Panc1 (cell line): ENCODE measurements at regions not wholly inside any gene's neighbourhood (a gene's known extent, or its start where the extent isn't known, plus 50 kb on each side); places are given as distances from the start of the nearest gene placed in this dataset.

Experiments used
- ATAC-seq: fragments of 200-7000 bp; cut with Tn5 transposase; 2 replicates; pipeline ENCODE4 v1.9.1; 2020; ENCODE audit warnings: mild to moderate bottlenecking, moderate library complexity
- BruUV-seq: library from RNA; stranded (reverse); fragments of 400-500 nt; replicated peaks from 2 replicates; lab custom pipeline; 2021; lab: Mats Ljungman, UMichigan
- CTCF ChIA-PET: fragments of 300-600 bp; sonication (Branson Sonifier 250); formaldehyde crosslinking; loops from one replicate; lab custom pipeline; 2022; ENCODE audit warnings: antibody characterized with exemption; lab: Charles Lee
- POLR2A ChIA-PET: fragments of 300-600 bp; sonication (Branson Sonifier 250); formaldehyde crosslinking; loops from one replicate; lab custom pipeline; 2022; ENCODE audit warnings: antibody characterized with exemption; lab: Charles Lee
- DNase-seq: peaks from one replicate; pipeline ENCODE4 v3.0.0-alpha.2; 2010; ENCODE audit warnings: low read depth, low spot score
- H3K27ac ChIP-seq: 2 replicates; pipeline ENCODE4 v1.5.1; 2011; ENCODE audit warnings: mild to moderate bottlenecking, low read length, inconsistent platforms
- H3K27me3 ChIP-seq: fragments of 200-500 bp; sonication (Bioruptor generic); 2 replicates; pipeline ENCODE4 v1.6.0; 2014; ENCODE audit warnings: low read length, inconsistent platforms; ENCODE audit not compliant: control insufficient read depth, insufficient read depth
- H3K36me3 ChIP-seq: fragments of 200-500 bp; sonication (Bioruptor generic); 2 replicates; pipeline ENCODE4 v1.5.1; 2014; ENCODE audit warnings: inconsistent platforms, mild to moderate bottlenecking, low read length, moderate library complexity; ENCODE audit not compliant: control insufficient read depth, insufficient read depth
- H3K4me1 ChIP-seq: 2 replicates; pipeline ENCODE4 v1.5.1; 2011; ENCODE audit warnings: inconsistent platforms, mild to moderate bottlenecking, low read length, moderate library complexity; ENCODE audit not compliant: control insufficient read depth, insufficient read depth
- H3K4me3 ChIP-seq, 2 experiments: 2 replicates each; pipeline ENCODE4 v1.5.1; 2011 to 2012; ENCODE audit warnings: low read depth in 2 of 2, low read length in 2 of 2, mild to moderate bottlenecking in 2 of 2, inconsistent platforms in 1 of 2, moderate library complexity in 1 of 2
- H3K9me3 ChIP-seq: fragments of 200-500 bp; sonication (Bioruptor generic); 2 replicates; pipeline ENCODE4 v1.5.1; 2014; ENCODE audit warnings: low read depth, mild to moderate bottlenecking, inconsistent platforms, low read length, moderate library complexity; ENCODE audit not compliant: control insufficient read depth, insufficient read depth
- POLR2AphosphoS5 ChIP-seq: IDR thresholded peaks from 2 replicates; pipeline ENCODE4 v1.6.1; 2012; ENCODE audit warnings: mild to moderate bottlenecking, low read depth, low read length, moderate library complexity
- SIN3A ChIP-seq: IDR thresholded peaks from 2 replicates; pipeline ENCODE4 v1.6.1; 2012; ENCODE audit warnings: low read depth, mild to moderate bottlenecking, low read length, moderate library complexity, borderline replicate concordance; ENCODE audit not compliant: insufficient read depth
- TCF7L2 ChIP-seq: IDR thresholded peaks from 2 replicates; pipeline ENCODE4 v1.6.1; 2011; ENCODE audit warnings: mild to moderate bottlenecking, low read depth, low read length, inconsistent platforms
- in situ Hi-C: cut with HindIII; loops from 2 replicates; pipeline ENCODE4 v1.10.0; 2016; ENCODE audit warnings: low sequenced_read_pairs, low pct_unique_long_range_greater_than_20kb
- intact Hi-C: fragments of 100-400 bp; cut with micrococcal nuclease; formaldehyde crosslinking; loops from one replicate; pipeline ENCODE4 v1.10.0; 2022; ENCODE audit not compliant: unreplicated experiment
- TF ChIP-seq, protein P1 (sequence below): fragments of 450-650 bp; IDR thresholded peaks from 2 replicates; pipeline ENCODE4 v1.5.1; 2017; ENCODE audit warnings: mild to moderate bottlenecking
- TF ChIP-seq, protein P2 (sequence below), 2 experiments: IDR thresholded peaks; 2 replicates each; pipeline ENCODE4 v1.6.1; 2011 to 2012; ENCODE audit warnings: low read depth in 2 of 2, control low read depth in 1 of 2, low read length in 1 of 2, mild to moderate bottlenecking in 1 of 2, moderate library complexity in 1 of 2; ENCODE audit not compliant: insufficient read depth in 1 of 2

- intact Hi-C loops (no loop called here), in situ Hi-C loops (no loop called here)
- Histone ChIP-seq H3K4me1 (no peaks in the 10 kb centered on the region), H3K9me3 (no peaks in the 10 kb centered on the region), H3K27me3 (no peaks in the 10 kb centered on the region), H3K36me3 (no peaks in the 10 kb centered on the region), H3K4me3 (no peak overlapping the region), H3K27ac (no peak overlapping the region)
- DNase-seq (no peak), ATAC-seq (no peak)
- ChIA-PET POLR2A (no interaction called here), CTCF (no interaction called here)
- BruUV-seq = no TSS peak
- TF ChIP-seq, protein P1, sequence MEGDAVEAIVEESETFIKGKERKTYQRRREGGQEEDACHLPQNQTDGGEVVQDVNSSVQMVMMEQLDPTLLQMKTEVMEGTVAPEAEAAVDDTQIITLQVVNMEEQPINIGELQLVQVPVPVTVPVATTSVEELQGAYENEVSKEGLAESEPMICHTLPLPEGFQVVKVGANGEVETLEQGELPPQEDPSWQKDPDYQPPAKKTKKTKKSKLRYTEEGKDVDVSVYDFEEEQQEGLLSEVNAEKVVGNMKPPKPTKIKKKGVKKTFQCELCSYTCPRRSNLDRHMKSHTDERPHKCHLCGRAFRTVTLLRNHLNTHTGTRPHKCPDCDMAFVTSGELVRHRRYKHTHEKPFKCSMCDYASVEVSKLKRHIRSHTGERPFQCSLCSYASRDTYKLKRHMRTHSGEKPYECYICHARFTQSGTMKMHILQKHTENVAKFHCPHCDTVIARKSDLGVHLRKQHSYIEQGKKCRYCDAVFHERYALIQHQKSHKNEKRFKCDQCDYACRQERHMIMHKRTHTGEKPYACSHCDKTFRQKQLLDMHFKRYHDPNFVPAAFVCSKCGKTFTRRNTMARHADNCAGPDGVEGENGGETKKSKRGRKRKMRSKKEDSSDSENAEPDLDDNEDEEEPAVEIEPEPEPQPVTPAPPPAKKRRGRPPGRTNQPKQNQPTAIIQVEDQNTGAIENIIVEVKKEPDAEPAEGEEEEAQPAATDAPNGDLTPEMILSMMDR = no peak
- TF ChIP-seq SIN3A (no peak), POLR2AphosphoS5 (no peak), TCF7L2 (no peak)
- TF ChIP-seq, protein P2, sequence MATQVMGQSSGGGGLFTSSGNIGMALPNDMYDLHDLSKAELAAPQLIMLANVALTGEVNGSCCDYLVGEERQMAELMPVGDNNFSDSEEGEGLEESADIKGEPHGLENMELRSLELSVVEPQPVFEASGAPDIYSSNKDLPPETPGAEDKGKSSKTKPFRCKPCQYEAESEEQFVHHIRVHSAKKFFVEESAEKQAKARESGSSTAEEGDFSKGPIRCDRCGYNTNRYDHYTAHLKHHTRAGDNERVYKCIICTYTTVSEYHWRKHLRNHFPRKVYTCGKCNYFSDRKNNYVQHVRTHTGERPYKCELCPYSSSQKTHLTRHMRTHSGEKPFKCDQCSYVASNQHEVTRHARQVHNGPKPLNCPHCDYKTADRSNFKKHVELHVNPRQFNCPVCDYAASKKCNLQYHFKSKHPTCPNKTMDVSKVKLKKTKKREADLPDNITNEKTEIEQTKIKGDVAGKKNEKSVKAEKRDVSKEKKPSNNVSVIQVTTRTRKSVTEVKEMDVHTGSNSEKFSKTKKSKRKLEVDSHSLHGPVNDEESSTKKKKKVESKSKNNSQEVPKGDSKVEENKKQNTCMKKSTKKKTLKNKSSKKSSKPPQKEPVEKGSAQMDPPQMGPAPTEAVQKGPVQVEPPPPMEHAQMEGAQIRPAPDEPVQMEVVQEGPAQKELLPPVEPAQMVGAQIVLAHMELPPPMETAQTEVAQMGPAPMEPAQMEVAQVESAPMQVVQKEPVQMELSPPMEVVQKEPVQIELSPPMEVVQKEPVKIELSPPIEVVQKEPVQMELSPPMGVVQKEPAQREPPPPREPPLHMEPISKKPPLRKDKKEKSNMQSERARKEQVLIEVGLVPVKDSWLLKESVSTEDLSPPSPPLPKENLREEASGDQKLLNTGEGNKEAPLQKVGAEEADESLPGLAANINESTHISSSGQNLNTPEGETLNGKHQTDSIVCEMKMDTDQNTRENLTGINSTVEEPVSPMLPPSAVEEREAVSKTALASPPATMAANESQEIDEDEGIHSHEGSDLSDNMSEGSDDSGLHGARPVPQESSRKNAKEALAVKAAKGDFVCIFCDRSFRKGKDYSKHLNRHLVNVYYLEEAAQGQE (IDR thresholded peaks at IDR 0.05; ENCODE audit: insufficient read depth in 1 of 2, low read depth in 2 of 2, low read length in 1 of 2) = no peak
Observed at GRCh38 chr20:58150772-58151171, 77.7 kb downstream of the ANKRD60 start.

DNA sequence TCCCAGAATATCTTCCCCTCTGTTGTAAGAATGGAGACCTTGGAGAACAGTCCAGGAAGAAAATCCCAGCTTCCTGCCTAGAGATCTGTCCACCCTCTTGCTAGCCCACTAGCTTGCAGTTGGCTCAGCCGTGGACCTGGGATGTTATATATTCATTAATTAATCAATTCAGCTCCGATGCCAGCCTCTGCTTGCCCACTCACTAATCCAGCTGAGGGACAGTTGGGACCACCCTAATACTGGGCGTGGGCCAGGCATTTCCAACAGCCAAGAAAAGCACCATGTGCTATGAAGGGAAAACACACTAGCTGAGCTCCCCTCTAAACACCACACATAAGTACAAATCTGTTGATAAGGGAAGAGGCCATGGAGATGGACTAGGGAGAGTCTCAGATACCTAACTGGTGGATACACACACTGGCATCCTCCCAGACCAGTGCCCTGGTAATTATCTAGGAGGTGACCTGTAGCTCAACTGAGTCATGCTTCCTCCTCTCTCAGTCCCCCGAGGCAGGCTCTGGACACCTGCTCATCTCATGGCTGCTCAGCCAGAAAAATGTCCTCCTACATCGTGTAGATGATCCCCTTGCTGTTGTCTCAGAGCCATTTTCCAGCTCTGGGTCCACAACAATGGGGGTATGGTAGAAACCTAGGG, 78.9 kb downstream of the ANKRD60 start:
- Histone ChIP-seq H3K4me3 (no peak overlapping the region), H3K27ac (no peak overlapping the region), H3K27me3 (no peaks in the 10 kb centered on the region), H3K9me3 (no peaks in the 10 kb centered on the region), H3K36me3 (no peaks in the 10 kb centered on the region), H3K4me1 (no peaks in the 10 kb centered on the region)
- intact Hi-C loops = no loop called here
- ATAC-seq (no peak), DNase-seq (no peak)
- CTCF ChIA-PET = no interaction called here
- POLR2A ChIA-PET = no interaction called here
- in situ Hi-C loops = no loop called here
- TF ChIP-seq POLR2AphosphoS5 = no peak
- TF ChIP-seq, protein P1 = no peak
- no peak for TF ChIP-seq SIN3A
- no peak for TF ChIP-seq TCF7L2
- TF ChIP-seq, protein P2 (IDR thresholded peaks at IDR 0.05; ENCODE audit: insufficient read depth in 1 of 2, low read depth in 2 of 2, low read length in 1 of 2) = no peak
- no TSS peak for BruUV-seq
